Activated B cell treated with CpG ODN at 0.5 μM for 24 hours (primary cell): ENCODE measurements at regions not wholly inside any gene's neighbourhood (a gene's known extent, or its start where the extent isn't known, plus 50 kb on each side); places are given as distances from the start of the nearest gene placed in this dataset.

ENCODE experiments used
- ATAC-seq: fragments of 200-7000 bp; cut with Tn5 transposase; one replicate; pipeline ENCODE4 v1.10.0; 2021; ENCODE audit warnings: low read depth, mild to moderate bottlenecking, moderate library complexity
- CTCF ChIA-PET: fragments of 350-600 bp; sonication (Branson Sonifier 250); formaldehyde crosslinking; loops from one replicate; lab custom pipeline; 2021; ENCODE audit warnings: antibody characterized with exemption; lab: Charles Lee
- POLR2A ChIA-PET: fragments of 350-600 bp; sonication (Branson Sonifier 250); formaldehyde crosslinking; loops from one replicate; lab custom pipeline; 2021; ENCODE audit warnings: antibody characterized with exemption; lab: Charles Lee
- DNase-seq: peaks from one replicate; pipeline ENCODE4 v3.0.0; 2022
- H3K27ac Mint-ChIP-seq: one replicate; pipeline ENCODE4 v1.8.0; 2020; ENCODE audit warnings: mixed read lengths
- H3K27me3 Mint-ChIP-seq: one replicate; pipeline ENCODE4 v1.8.0; 2021; ENCODE audit warnings: mixed read lengths
- H3K36me3 Mint-ChIP-seq: one replicate; pipeline ENCODE4 v1.8.0; 2021; ENCODE audit warnings: low read depth, mixed read lengths
- H3K4me1 Mint-ChIP-seq: one replicate; pipeline ENCODE4 v1.8.0; 2021; ENCODE audit warnings: mixed read lengths
- H3K4me3 Mint-ChIP-seq: one replicate; pipeline ENCODE4 v1.8.0; 2020; ENCODE audit warnings: mild to moderate bottlenecking, mixed read lengths
- H3K9me3 Mint-ChIP-seq: one replicate; pipeline ENCODE4 v1.8.0; 2020; ENCODE audit warnings: mixed read lengths
- intact Hi-C: fragments of 100-400 bp; cut with micrococcal nuclease; formaldehyde crosslinking; loops from one replicate; pipeline ENCODE4 v1.15.1; 2024
- TF ChIP-seq, protein P1 (sequence below): fragments of 200-600 bp; IDR thresholded peaks from one replicate; pipeline ENCODE4 v1.8.0; 2022; ENCODE audit warnings: antibody characterized with exemption, mild to moderate bottlenecking

GRCh38 chr18:40208958-40209357 is 1746.1 kb upstream of the PIK3C3 start:
- H3K36me3 Mint-ChIP-seq = no peaks in the 10 kb centered on the region
- intact Hi-C loops = no loop called here
- no peaks in the 10 kb centered on the region for H3K4me1 Mint-ChIP-seq
- ATAC-seq (no peak), DNase-seq (no peak)
- peaks cover 10% of the 10 kb centered on the region for H3K9me3 Mint-ChIP-seq
- TF ChIP-seq, protein P1, sequence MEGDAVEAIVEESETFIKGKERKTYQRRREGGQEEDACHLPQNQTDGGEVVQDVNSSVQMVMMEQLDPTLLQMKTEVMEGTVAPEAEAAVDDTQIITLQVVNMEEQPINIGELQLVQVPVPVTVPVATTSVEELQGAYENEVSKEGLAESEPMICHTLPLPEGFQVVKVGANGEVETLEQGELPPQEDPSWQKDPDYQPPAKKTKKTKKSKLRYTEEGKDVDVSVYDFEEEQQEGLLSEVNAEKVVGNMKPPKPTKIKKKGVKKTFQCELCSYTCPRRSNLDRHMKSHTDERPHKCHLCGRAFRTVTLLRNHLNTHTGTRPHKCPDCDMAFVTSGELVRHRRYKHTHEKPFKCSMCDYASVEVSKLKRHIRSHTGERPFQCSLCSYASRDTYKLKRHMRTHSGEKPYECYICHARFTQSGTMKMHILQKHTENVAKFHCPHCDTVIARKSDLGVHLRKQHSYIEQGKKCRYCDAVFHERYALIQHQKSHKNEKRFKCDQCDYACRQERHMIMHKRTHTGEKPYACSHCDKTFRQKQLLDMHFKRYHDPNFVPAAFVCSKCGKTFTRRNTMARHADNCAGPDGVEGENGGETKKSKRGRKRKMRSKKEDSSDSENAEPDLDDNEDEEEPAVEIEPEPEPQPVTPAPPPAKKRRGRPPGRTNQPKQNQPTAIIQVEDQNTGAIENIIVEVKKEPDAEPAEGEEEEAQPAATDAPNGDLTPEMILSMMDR = no peak
- no peak overlapping the region for H3K27ac Mint-ChIP-seq
- ChIA-PET POLR2A (no interaction called here), CTCF (no interaction called here)
- H3K27me3 Mint-ChIP-seq = no peaks in the 10 kb centered on the region
- H3K4me3 Mint-ChIP-seq = no peak overlapping the region

GRCh38 chr18:40197711-40198110 is 1757.3 kb upstream of the PIK3C3 start:
- CTCF ChIA-PET = no interaction called here
- Mint-ChIP-seq H3K27ac (no peak overlapping the region), H3K9me3 (peaks cover 6% of the 10 kb centered on the region), H3K36me3 (no peaks in the 10 kb centered on the region), H3K4me3 (no peak overlapping the region), H3K27me3 (no peaks in the 10 kb centered on the region), H3K4me1 (no peaks in the 10 kb centered on the region)
- intact Hi-C loops = no loop called here
- TF ChIP-seq, protein P1 = no peak
- ATAC-seq (no peak), DNase-seq (no peak)
- POLR2A ChIA-PET = no interaction called here

DNA sequence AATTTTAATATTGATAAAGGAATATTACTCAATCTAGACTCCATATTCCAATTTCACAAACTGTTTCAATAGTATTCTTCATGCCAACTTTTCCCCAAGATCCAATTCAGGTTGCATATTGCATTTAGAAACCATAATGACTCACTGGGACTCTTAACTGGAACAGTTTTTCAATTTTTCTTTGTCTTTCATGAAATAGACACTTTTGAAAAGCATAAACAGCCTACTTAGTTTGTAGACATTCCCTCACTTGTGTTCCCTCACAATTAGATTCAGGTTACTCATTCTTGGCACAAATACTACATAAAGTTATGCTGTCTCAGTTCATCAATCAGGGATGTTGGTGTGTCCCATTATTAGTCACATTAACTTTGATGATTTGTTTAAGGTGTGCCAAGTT is 1768.4 kb upstream of the PIK3C3 start:
- intact Hi-C loops = no loop called here
- TF ChIP-seq, protein P1 = no peak
- no peak overlapping the region for H3K4me3 Mint-ChIP-seq
- DNase-seq = no peak
- H3K27ac Mint-ChIP-seq = no peak overlapping the region
- no peaks in the 10 kb centered on the region for H3K27me3 Mint-ChIP-seq
- H3K9me3 Mint-ChIP-seq = peaks cover 9% of the 10 kb centered on the region
- H3K4me1 Mint-ChIP-seq = no peaks in the 10 kb centered on the region
- POLR2A ChIA-PET = no interaction called here
- no peaks in the 10 kb centered on the region for H3K36me3 Mint-ChIP-seq
- ATAC-seq = no peak
- CTCF ChIA-PET = no interaction called here

GRCh38 chr18:40179729-40180461 is 1775.1 kb upstream of the PIK3C3 start:
- POLR2A ChIA-PET = no interaction called here
- no peak for ATAC-seq
- no peak overlapping the region for H3K27ac Mint-ChIP-seq

GRCh38 chr18:40168026-40168425 is 1787.0 kb upstream of the PIK3C3 start:
- ChIA-PET CTCF (no interaction called here), POLR2A (no interaction called here)
- DNase-seq (no peak), ATAC-seq (no peak)
- no peaks in the 10 kb centered on the region for H3K9me3 Mint-ChIP-seq
- no peak overlapping the region for H3K4me3 Mint-ChIP-seq
- no peaks in the 10 kb centered on the region for H3K36me3 Mint-ChIP-seq
- no peaks in the 10 kb centered on the region for H3K27me3 Mint-ChIP-seq
- TF ChIP-seq, protein P1 = no peak
- no peak overlapping the region for H3K27ac Mint-ChIP-seq
- intact Hi-C loops = no loop called here
- no peaks in the 10 kb centered on the region for H3K4me1 Mint-ChIP-seq

More at GRCh38 chr18:40179729-40180461, 1775.1 kb upstream of the PIK3C3 start:
- CTCF ChIA-PET = no interaction called here
- TF ChIP-seq, protein P1 = no peak
- H3K9me3 Mint-ChIP-seq = peaks cover 11% of the 10 kb centered on the region
- no peaks in the 10 kb centered on the region for H3K4me1 Mint-ChIP-seq
- H3K4me3 Mint-ChIP-seq = no peak overlapping the region
- DNase-seq = no peak
- intact Hi-C loops = no loop called here
- H3K27me3 Mint-ChIP-seq = no peaks in the 10 kb centered on the region
- H3K36me3 Mint-ChIP-seq = no peaks in the 10 kb centered on the region
